Mesodermal cell (in vitro differentiated cells): ENCODE measurements at regions not wholly inside any gene's neighbourhood (a gene's known extent, or its start where the extent isn't known, plus 50 kb on each side); places are given as distances from the start of the nearest gene placed in this dataset.

Experiments used
- H3K27ac ChIP-seq: 2 replicates; pipeline ENCODE4 v1.7.0; 2013; ENCODE audit warnings: mild to moderate bottlenecking, low read depth, low read length, moderate library complexity; ENCODE audit not compliant: severe bottlenecking
- H3K36me3 ChIP-seq: 2 replicates; pipeline ENCODE4 v1.7.1; 2013; ENCODE audit warnings: mild to moderate bottlenecking, low read length, moderate library complexity; ENCODE audit not compliant: control insufficient read depth, insufficient read depth
- H3K4me1 ChIP-seq: one replicate; pipeline ENCODE4 v1.7.1; 2013; ENCODE audit warnings: mild to moderate bottlenecking, low read length; ENCODE audit not compliant: insufficient read depth, control insufficient read depth, poor library complexity, severe bottlenecking
- H3K4me3 ChIP-seq: 2 replicates; pipeline ENCODE4 v1.7.0; 2013; ENCODE audit warnings: low read length, control low read depth, mild to moderate bottlenecking; ENCODE audit not compliant: insufficient read depth, poor library complexity, severe bottlenecking; ENCODE audit errors: extremely low read depth
- H3K9me3 ChIP-seq: 2 replicates; pipeline ENCODE4 v1.7.1; 2013; ENCODE audit warnings: mild to moderate bottlenecking, low read length, moderate library complexity; ENCODE audit not compliant: control insufficient read depth
- WGBS, 2 experiments: methylation state at CpG; one replicate each; pipeline ENCODE4 v1.1.5; 2013; ENCODE audit warnings: missing lambda C conversion rate in 2 of 2; ENCODE audit not compliant: insufficient coverage in 2 of 2; 5-methylcytosine and 5-hydroxymethylcytosine counted together

GRCh38 chr21:27422435-27422834, 455.5 kb upstream of the ADAMTS5 start:
- H3K4me1 ChIP-seq = peaks cover 21% of the 10 kb centered on the region
- WGBS, 2 experiments = 86 to 100% methylated on average over 1 of the region's 1 CpG
- peak overlapping the region; percentile 95 for H3K27ac ChIP-seq
- H3K9me3 ChIP-seq = no peaks in the 10 kb centered on the region
- H3K36me3 ChIP-seq = no peaks in the 10 kb centered on the region
- H3K4me3 ChIP-seq = no peak overlapping the region

- WGBS, 2 experiments = 92 to 100% methylated on average over 2 of the region's 3 CpGs
- Histone ChIP-seq H3K9me3 (no peaks in the 10 kb centered on the region), H3K27ac (no peak overlapping the region), H3K4me1 (peaks cover 21% of the 10 kb centered on the region), H3K36me3 (no peaks in the 10 kb centered on the region), H3K4me3 (no peak overlapping the region)
Observed at GRCh38 chr21:27421654-27422053, 454.8 kb upstream of the ADAMTS5 start.

GRCh38 chr21:27419153-27419552, 452.3 kb upstream of the ADAMTS5 start:
- H3K4me1 ChIP-seq = peaks cover 14% of the 10 kb centered on the region
- WGBS, 2 experiments = 100% methylated on average over 1 of the region's 3 CpGs; no CpG with 5 or more reads in 1 of the 2 experiments

GRCh38 chr21:27418346-27418745, 451.5 kb upstream of the ADAMTS5 start:
- Histone ChIP-seq H3K4me1 (peaks cover 13% of the 10 kb centered on the region), H3K36me3 (no peaks in the 10 kb centered on the region), H3K27ac (no peak overlapping the region), H3K9me3 (peaks cover 3% of the 10 kb centered on the region), H3K4me3 (no peak overlapping the region)
- WGBS, 2 experiments = no CpG with 5 or more reads among the region's 1 CpG

More at GRCh38 chr21:27419153-27419552, 452.3 kb upstream of the ADAMTS5 start:
- H3K4me3 ChIP-seq = no peak overlapping the region
- no peak overlapping the region for H3K27ac ChIP-seq
- H3K36me3 ChIP-seq = no peaks in the 10 kb centered on the region
- peaks cover 3% of the 10 kb centered on the region for H3K9me3 ChIP-seq

- Histone ChIP-seq H3K4me3 (no peak overlapping the region), H3K27ac (no peak overlapping the region), H3K9me3 (peaks cover 3% of the 10 kb centered on the region), H3K36me3 (no peaks in the 10 kb centered on the region), H3K4me1 (no peaks in the 10 kb centered on the region)
- WGBS, 2 experiments = 81 to 100% methylated on average over 1 to 3 of the region's 3 CpGs
Observed at GRCh38 chr21:27412530-27412929, 445.6 kb upstream of the ADAMTS5 start.

GRCh38 chr21:27408826-27409225, 441.9 kb upstream of the ADAMTS5 start:
- Histone ChIP-seq H3K4me3 (no peak overlapping the region), H3K9me3 (no peaks in the 10 kb centered on the region), H3K27ac (no peak overlapping the region), H3K36me3 (no peaks in the 10 kb centered on the region), H3K4me1 (peaks cover 4% of the 10 kb centered on the region)
- WGBS, 2 experiments = 89% methylated on average over 1 of the region's 2 CpGs; no CpG with 5 or more reads in 1 of the 2 experiments

GRCh38 chr21:27407271-27407670, 440.4 kb upstream of the ADAMTS5 start:
- H3K36me3 ChIP-seq = no peaks in the 10 kb centered on the region
- H3K27ac ChIP-seq = no peak overlapping the region
- no peaks in the 10 kb centered on the region for H3K9me3 ChIP-seq
- H3K4me1 ChIP-seq = peaks cover 4% of the 10 kb centered on the region
- no peak overlapping the region for H3K4me3 ChIP-seq
- 82 to 92% methylated on average over 3 of the region's 5 CpGs for whole genome bisulfite sequencing, 2 experiments

DNA sequence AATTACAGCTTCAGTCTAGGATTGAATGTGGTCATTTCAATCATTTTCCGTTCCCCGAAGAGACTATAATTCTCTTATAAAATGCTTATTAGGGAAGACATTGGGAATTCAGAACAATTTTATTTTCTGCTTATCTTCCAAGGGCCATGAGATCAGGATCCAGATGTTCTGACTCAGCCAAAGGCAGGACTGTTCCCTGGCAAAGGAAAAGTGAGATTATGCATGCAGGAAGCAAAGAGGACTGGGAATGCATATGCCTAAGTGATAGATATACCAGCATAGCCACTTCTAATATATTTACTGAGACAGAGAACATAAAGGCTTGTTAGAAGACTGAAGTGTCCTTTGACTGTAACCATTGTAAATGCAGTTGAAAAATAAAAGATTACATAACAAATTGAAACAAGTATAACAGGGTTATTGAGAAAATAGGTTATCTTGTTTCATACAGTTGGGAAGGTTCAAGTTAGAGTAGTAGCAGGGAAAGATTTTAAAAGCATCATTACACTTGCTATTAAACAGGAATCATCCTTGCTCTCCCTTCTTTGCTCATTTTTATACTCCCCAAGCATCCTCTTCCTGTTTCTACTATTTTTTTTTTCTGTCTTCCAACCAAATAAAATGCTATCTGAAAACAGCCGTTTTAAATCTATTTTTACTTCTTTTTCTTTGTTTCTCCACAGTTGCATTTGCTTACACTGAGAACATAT, 439.6 kb upstream of the ADAMTS5 start:
- no peak overlapping the region for H3K27ac ChIP-seq

GRCh38 chr21:27403011-27403410, 436.1 kb upstream of the ADAMTS5 start:
- WGBS, 2 experiments = 86 to 100% methylated on average over 1 to 2 of the region's 3 CpGs
- Histone ChIP-seq H3K9me3 (no peaks in the 10 kb centered on the region), H3K4me3 (no peak overlapping the region), H3K4me1 (peaks cover 4% of the 10 kb centered on the region), H3K27ac (no peak overlapping the region), H3K36me3 (no peaks in the 10 kb centered on the region)

More for the DNA sequence above, 439.6 kb upstream of the ADAMTS5 start:
- Histone ChIP-seq H3K4me3 (no peak overlapping the region), H3K9me3 (no peaks in the 10 kb centered on the region), H3K36me3 (no peaks in the 10 kb centered on the region), H3K4me1 (peaks cover 4% of the 10 kb centered on the region)
- WGBS, 2 experiments = 89% methylated on average over 1 of the region's 3 CpGs; no CpG with 5 or more reads in 1 of the 2 experiments

- Histone ChIP-seq H3K36me3 (no peaks in the 10 kb centered on the region), H3K4me1 (no peaks in the 10 kb centered on the region)
Observed at GRCh38 chr21:27400045-27400444, 433.2 kb upstream of the ADAMTS5 start.

GRCh38 chr21:27397578-27397977, 430.7 kb upstream of the ADAMTS5 start:
- WGBS, 2 experiments = no CpG with 5 or more reads among the region's 1 CpG
- Histone ChIP-seq H3K36me3 (no peaks in the 10 kb centered on the region), H3K4me1 (no peaks in the 10 kb centered on the region), H3K27ac (no peak overlapping the region), H3K4me3 (no peak overlapping the region), H3K9me3 (no peaks in the 10 kb centered on the region)

More at GRCh38 chr21:27400045-27400444, 433.2 kb upstream of the ADAMTS5 start:
- H3K27ac ChIP-seq = no peak overlapping the region
- no peaks in the 10 kb centered on the region for H3K9me3 ChIP-seq
- WGBS, 2 experiments = 78 to 94% methylated on average over 1 to 2 of the region's 4 CpGs
- no peak overlapping the region for H3K4me3 ChIP-seq
